ENCODE measurements at regions not wholly inside any gene's neighbourhood (a gene's known extent, or its start where the extent isn't known, plus 50 kb on each side); places are given as distances from the start of the nearest gene placed in this dataset.

DNA sequence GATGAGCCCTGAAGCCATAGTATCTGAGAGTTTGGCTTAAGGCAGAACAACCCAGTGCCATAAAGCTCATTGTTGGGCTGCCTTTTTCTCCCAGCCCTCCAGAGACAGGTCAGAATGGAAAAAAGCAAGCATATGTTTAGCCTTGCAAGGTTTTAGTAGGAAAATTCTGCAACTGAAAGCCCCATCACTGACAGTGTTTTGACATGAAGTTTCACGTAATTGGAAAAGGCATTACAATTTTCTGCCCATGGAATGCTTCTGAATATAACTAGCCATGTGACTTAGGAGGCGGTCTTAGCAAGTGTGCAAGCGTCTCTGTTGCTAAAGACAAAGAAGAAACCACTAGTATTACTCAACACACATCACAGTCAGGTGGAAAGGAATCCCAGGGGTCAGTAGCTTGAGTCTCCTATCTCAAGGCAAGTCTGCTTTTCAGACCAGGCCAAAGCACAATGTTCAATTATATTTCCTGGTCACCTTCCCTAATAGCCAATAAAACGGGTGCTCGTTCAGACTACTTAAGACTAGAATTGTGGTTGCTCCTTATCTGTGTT, 117.6 kb downstream of the CARTPT start:
- no peak overlapping the region for H3K27ac ChIP-seq
- no peak overlapping the region for H2AFZ ChIP-seq (ENCODE audit: low read depth)
- H3K36me3 ChIP-seq (ENCODE audit: insufficient read depth): no peaks in the 10 kb centered on the region
- no peak overlapping the region for H3K9ac ChIP-seq
- H3K27me3 ChIP-seq (ENCODE audit: insufficient read depth, low read depth): no peaks in the 10 kb centered on the region
- H3K4me2 ChIP-seq: no peak overlapping the region
- no peak overlapping the region for H3K4me3 ChIP-seq (IDR thresholded peaks at IDR 0.05; ENCODE audit: insufficient read depth, low read depth, low read length)
- TF ChIP-seq, protein P1, sequence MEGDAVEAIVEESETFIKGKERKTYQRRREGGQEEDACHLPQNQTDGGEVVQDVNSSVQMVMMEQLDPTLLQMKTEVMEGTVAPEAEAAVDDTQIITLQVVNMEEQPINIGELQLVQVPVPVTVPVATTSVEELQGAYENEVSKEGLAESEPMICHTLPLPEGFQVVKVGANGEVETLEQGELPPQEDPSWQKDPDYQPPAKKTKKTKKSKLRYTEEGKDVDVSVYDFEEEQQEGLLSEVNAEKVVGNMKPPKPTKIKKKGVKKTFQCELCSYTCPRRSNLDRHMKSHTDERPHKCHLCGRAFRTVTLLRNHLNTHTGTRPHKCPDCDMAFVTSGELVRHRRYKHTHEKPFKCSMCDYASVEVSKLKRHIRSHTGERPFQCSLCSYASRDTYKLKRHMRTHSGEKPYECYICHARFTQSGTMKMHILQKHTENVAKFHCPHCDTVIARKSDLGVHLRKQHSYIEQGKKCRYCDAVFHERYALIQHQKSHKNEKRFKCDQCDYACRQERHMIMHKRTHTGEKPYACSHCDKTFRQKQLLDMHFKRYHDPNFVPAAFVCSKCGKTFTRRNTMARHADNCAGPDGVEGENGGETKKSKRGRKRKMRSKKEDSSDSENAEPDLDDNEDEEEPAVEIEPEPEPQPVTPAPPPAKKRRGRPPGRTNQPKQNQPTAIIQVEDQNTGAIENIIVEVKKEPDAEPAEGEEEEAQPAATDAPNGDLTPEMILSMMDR (conservative IDR thresholded peaks at IDR 0.05; ENCODE audit: low read depth, low read length): no peak
- no peaks in the 10 kb centered on the region for H3K4me1 ChIP-seq (ENCODE audit: low read depth, poor library complexity, severe bottlenecking)
- no peaks in the 10 kb centered on the region for H4K20me1 ChIP-seq (ENCODE audit: insufficient read depth)
- no peaks in the 10 kb centered on the region for H3K79me2 ChIP-seq (ENCODE audit: insufficient read depth, low read depth)

DNA sequence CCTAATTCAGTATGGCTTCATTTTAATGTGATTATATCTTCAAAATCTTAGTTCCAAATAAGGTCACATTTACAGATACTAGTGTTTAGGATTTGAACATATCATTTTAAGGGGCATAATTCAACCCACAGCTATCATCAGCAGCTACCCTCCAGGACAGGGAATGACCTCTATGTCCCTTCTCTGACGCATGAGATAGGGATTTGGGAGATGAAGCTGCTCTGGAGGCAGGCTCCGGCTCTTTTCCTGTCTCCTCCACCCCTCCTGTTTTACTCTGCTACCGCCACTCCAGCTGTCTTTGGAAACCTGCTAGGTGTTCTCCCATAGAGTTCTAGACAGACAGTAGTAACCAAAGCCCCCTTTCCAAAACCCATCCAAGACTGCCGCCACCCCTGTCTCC, 119.2 kb downstream of the CARTPT start:
- H3K36me3 ChIP-seq (ENCODE audit: insufficient read depth): no peaks in the 10 kb centered on the region
- no peaks in the 10 kb centered on the region for H3K79me2 ChIP-seq (ENCODE audit: insufficient read depth, low read depth)
- H3K4me1 ChIP-seq (ENCODE audit: low read depth, poor library complexity, severe bottlenecking): no peaks in the 10 kb centered on the region
- no peak overlapping the region for H3K27ac ChIP-seq
- TF ChIP-seq, protein P1 (conservative IDR thresholded peaks at IDR 0.05; ENCODE audit: low read depth, low read length): no peak
- no peak overlapping the region for H2AFZ ChIP-seq (ENCODE audit: low read depth)
- H3K27me3 ChIP-seq (ENCODE audit: insufficient read depth, low read depth): no peaks in the 10 kb centered on the region
- H4K20me1 ChIP-seq (ENCODE audit: insufficient read depth): no peaks in the 10 kb centered on the region
- H3K4me2 ChIP-seq: no peak overlapping the region
- no peak overlapping the region for H3K9ac ChIP-seq
- H3K4me3 ChIP-seq (IDR thresholded peaks at IDR 0.05; ENCODE audit: insufficient read depth, low read depth, low read length): no peak overlapping the region

DNA sequence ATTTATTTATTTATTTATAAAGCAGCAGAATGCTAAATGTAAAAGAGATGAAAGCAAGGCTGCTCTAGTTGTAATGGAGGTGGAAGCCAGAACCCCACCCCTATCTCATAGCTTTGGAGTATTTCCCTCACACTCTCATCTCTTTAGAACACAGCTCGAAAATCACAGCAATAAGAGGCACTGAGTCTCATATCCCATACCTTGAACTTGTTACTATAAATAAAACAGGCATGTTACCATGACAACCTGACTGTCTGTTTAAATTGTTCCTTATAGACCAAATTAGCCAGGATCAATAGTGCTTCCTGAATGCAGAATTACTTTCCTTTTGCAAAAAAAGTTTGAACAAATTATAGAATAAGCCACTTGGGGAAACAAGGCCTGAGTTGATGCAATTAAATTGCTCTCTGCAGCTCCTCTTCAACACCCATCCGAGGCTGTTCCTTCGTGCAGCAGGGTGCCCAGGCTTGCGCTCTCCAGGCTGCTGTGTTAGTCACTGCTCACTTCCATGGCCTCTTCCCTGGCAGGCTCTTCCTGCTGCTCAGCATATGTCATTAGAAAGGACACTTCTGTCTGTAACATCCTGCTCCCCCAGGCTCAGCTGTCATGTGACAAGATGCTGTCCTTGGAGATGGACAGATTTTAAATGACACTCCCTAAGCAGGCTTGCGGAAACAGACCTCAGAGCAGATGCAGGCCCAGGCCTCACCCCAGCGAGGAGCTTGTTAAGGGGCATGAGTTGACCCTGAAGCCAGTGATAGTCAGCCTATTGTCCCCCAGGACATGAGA, 120.2 kb downstream of the CARTPT start:
- H3K4me1 ChIP-seq (ENCODE audit: low read depth, poor library complexity, severe bottlenecking): no peaks in the 10 kb centered on the region
- no peak overlapping the region for H2AFZ ChIP-seq (ENCODE audit: low read depth)
- H3K27me3 ChIP-seq (ENCODE audit: insufficient read depth, low read depth): no peaks in the 10 kb centered on the region
- no peaks in the 10 kb centered on the region for H4K20me1 ChIP-seq (ENCODE audit: insufficient read depth)
- H3K36me3 ChIP-seq (ENCODE audit: insufficient read depth): no peaks in the 10 kb centered on the region
- TF ChIP-seq, protein P1 (conservative IDR thresholded peaks at IDR 0.05; ENCODE audit: low read depth, low read length): no peak
- H3K4me3 ChIP-seq (IDR thresholded peaks at IDR 0.05; ENCODE audit: insufficient read depth, low read depth, low read length): no peak overlapping the region
- no peak overlapping the region for H3K9ac ChIP-seq
- no peaks in the 10 kb centered on the region for H3K79me2 ChIP-seq (ENCODE audit: insufficient read depth, low read depth)
- no peak overlapping the region for H3K4me2 ChIP-seq
- H3K27ac ChIP-seq: no peak overlapping the region

DNA sequence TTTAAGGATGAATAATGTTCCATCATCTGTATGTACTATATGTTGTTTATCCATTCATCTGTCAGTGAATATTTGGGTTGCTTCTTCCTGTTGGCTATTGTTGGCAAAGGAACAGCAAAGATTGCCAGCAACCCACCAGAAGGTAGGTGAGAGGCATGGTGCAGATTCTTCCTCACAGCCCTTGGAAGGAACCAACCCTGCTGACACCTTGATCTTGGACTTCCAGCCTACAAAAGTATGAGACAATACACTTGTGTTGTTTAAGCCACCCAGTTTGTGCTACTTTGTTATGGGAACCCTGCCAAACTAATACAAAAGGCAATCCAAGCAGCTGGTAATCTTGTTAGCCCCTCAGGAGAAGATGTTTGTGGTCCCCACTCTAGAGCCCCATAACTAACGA, 122.0 kb downstream of the CARTPT start:
- H2AFZ ChIP-seq (ENCODE audit: low read depth): no peak overlapping the region
- no peak overlapping the region for H3K27ac ChIP-seq
- H3K4me3 ChIP-seq (IDR thresholded peaks at IDR 0.05; ENCODE audit: insufficient read depth, low read depth, low read length): no peak overlapping the region
- TF ChIP-seq, protein P1 (conservative IDR thresholded peaks at IDR 0.05; ENCODE audit: low read depth, low read length): no peak
- H3K36me3 ChIP-seq (ENCODE audit: insufficient read depth): no peaks in the 10 kb centered on the region
- H3K9ac ChIP-seq: no peak overlapping the region
- no peaks in the 10 kb centered on the region for H3K4me1 ChIP-seq (ENCODE audit: low read depth, poor library complexity, severe bottlenecking)
- no peaks in the 10 kb centered on the region for H3K27me3 ChIP-seq (ENCODE audit: insufficient read depth, low read depth)
- H3K4me2 ChIP-seq: no peak overlapping the region
- no peaks in the 10 kb centered on the region for H3K79me2 ChIP-seq (ENCODE audit: insufficient read depth, low read depth)
- no peaks in the 10 kb centered on the region for H4K20me1 ChIP-seq (ENCODE audit: insufficient read depth)

Measured in KMS-11 (cell line).